Ascending aorta (tissue), 2 donors: ENCODE measurements at regions not wholly inside any gene's neighbourhood (a gene's known extent, or its start where the extent isn't known, plus 50 kb on each side); places are given as distances from the start of the nearest gene placed in this dataset.

Experiments
- DNase-seq, 2 donors: peaks; one replicate each; pipeline ENCODE4 v3.0.0-alpha.2; 2019; ENCODE audit warnings: low spot score in 2 of 2
- H3K27ac ChIP-seq, 2 donors: fragments of 200-600 bp; sonication (generic); one replicate each; pipeline ENCODE4 v1.5.1; 2016 to 2017; ENCODE audit warnings: mild to moderate bottlenecking in 1 of 2
- H3K27me3 ChIP-seq: fragments of 200-600 bp; sonication (generic); one replicate; pipeline ENCODE4 v1.5.1; 2017
- H3K36me3 ChIP-seq, 2 donors: fragments of 200-600 bp; sonication (generic); one replicate each; pipeline ENCODE4 v1.5.1; 2016
- H3K4me1 ChIP-seq, 2 donors: fragments of 200-600 bp; sonication (generic); one replicate each; pipeline ENCODE4 v1.5.1; 2016 to 2017; ENCODE audit warnings: mild to moderate bottlenecking in 1 of 2
- H3K4me3 ChIP-seq, 2 donors: fragments of 200-600 bp; sonication (generic); one replicate each; pipeline ENCODE4 v1.5.1; 2016 to 2017; ENCODE audit warnings: mild to moderate bottlenecking in 1 of 2
- H3K9me3 ChIP-seq, 2 donors: fragments of 200-600 bp; sonication (generic); one replicate each; pipeline ENCODE4 v1.5.1; 2016
- CTCF ChIP-seq, 3 experiments: fragments of 200-600 bp in 2 of 3; fragments of 450-650 bp in 1 of 3; sonication (generic) in 2 of 3; IDR thresholded peaks; one replicate each; pipeline ENCODE4 v1.5.1; 2016 to 2019; ENCODE audit warnings: antibody characterized with exemption in 3 of 3, mild to moderate bottlenecking in 1 of 3, moderate library complexity in 1 of 3
- intact Hi-C: fragments of 100-400 bp; cut with DNase I; formaldehyde crosslinking; loops from one replicate; pipeline ENCODE4 v1.15.1; 2023

GRCh38 chr7:41275255-41275654 is 427.6 kb downstream of the INHBA start:
- intact Hi-C loops, result no loop called here
- H3K4me1 ChIP-seq, result no peaks in the 10 kb centered on the region
- no peak for TF ChIP-seq CTCF (IDR thresholded peaks at IDR 0.05)

DNA sequence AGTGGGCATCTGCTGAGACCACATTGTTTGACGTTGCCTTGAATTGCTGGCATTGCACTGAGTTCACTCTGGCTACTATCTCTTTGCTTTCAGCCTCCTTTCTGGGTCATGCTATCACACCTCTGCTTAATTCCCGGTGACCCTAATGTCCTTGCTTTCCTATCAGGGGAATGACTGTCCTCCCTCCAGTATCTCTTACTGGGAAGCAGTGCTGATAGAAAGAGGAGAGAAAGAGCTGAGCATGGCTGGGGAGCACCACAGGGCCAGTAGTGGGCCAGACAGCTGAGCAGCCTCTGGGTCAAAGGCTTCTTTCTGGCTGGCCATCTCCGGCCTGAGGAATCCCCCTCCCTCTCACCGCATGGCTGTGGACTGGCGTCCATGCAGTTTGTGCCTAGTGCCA is 428.7 kb downstream of the INHBA start:
- no peaks in the 10 kb centered on the region for H3K36me3 ChIP-seq
- intact Hi-C loops, result no loop called here
- H3K4me3 ChIP-seq, result no peak overlapping the region
- H3K4me1 ChIP-seq, result no peaks in the 10 kb centered on the region
- H3K9me3 ChIP-seq, result no peaks in the 10 kb centered on the region
- H3K27me3 ChIP-seq, result no peaks in the 10 kb centered on the region
- no peak for DNase-seq
- no peak overlapping the region for H3K27ac ChIP-seq
- TF ChIP-seq CTCF (IDR thresholded peaks at IDR 0.05), result no peak

More at GRCh38 chr7:41275255-41275654, 427.6 kb downstream of the INHBA start:
- Histone ChIP-seq H3K9me3 (no peaks in the 10 kb centered on the region), H3K27ac (no peak overlapping the region), H3K4me3 (no peak overlapping the region), H3K36me3 (no peaks in the 10 kb centered on the region), H3K27me3 (no peaks in the 10 kb centered on the region)
- DNase-seq, result no peak

GRCh38 chr7:41272664-41273063 is 430.2 kb downstream of the INHBA start:
- no peak overlapping the region for H3K4me3 ChIP-seq
- DNase-seq, result no peak
- H3K9me3 ChIP-seq, result no peaks in the 10 kb centered on the region
- no peaks in the 10 kb centered on the region for H3K4me1 ChIP-seq
- no peak for TF ChIP-seq CTCF (IDR thresholded peaks at IDR 0.05)
- no peaks in the 10 kb centered on the region for H3K27me3 ChIP-seq
- intact Hi-C loops, result no loop called here
- no peak overlapping the region for H3K27ac ChIP-seq
- H3K36me3 ChIP-seq, result no peaks in the 10 kb centered on the region

DNA sequence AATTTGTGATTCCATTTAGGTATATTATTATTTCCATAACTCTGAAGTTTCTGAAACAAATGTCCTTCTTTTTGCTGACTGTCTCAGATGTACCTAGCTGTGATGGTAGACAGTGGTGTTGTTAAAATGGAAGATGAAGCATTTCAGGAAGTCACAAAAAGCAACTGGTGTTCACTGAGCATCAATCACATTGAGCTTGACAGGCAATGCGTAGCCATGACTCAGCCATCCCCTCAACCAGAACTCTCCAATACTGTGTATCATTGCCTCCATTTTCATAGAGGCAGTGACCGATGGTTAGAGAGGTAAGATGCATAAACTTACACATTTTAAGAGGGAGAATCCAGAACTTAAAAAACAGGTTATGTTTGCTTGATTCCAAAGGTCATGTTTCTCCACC is 434.0 kb downstream of the INHBA start:
- intact Hi-C loops, result no loop called here
- Histone ChIP-seq H3K9me3 (no peaks in the 10 kb centered on the region), H3K27me3 (no peaks in the 10 kb centered on the region), H3K27ac (no peak overlapping the region), H3K36me3 (no peaks in the 10 kb centered on the region), H3K4me1 (no peaks in the 10 kb centered on the region), H3K4me3 (no peak overlapping the region)
- no peak for DNase-seq
- no peak for TF ChIP-seq CTCF (IDR thresholded peaks at IDR 0.05)

DNA sequence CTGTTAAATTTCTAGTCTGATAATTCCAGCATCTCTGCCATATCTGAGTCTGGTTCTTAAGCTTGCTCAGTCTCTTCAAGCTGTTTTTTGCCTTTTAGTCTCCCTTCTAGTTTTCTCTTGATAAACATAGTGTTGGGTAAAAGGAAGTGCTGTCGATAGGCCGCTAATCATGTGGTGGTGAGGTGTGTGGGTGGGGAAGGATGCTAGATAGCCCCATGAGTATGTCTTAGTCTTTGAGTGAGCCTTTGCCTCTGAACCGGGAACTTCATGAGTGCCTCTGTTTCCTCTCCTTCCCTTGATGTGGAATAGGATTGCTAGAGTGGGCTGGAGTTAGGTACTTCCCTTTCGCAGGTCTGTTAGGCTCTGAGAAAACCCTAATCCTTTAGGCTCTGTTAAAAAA is 441.8 kb downstream of the INHBA start:
- H3K27ac ChIP-seq, result no peak overlapping the region
- no peak for TF ChIP-seq CTCF (IDR thresholded peaks at IDR 0.05)

DNA sequence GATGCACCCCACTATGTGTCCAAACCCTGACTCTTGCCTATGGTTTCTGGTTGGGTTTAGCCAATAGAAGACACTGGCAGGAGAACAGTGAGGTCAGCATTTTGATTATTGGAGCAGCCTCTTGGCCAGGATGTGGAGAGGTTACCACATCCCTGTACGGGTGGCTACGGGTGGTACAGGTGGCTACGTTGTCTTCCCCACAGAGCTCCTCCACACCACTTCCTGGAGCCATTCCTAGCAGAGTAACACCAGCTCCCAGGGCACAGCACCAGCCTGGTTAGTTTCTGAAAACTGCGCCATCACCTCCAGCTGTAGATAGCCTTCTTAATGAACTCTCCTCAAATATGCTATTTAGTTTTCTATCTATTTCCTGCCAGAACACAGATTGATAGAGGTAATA is 445.2 kb downstream of the INHBA start:
- TF ChIP-seq CTCF (IDR thresholded peaks at IDR 0.05), result no peak
- DNase-seq, result no peak
- intact Hi-C loops, result no loop called here
- H3K36me3 ChIP-seq, result no peaks in the 10 kb centered on the region
- no peaks in the 10 kb centered on the region for H3K4me1 ChIP-seq
- H3K27ac ChIP-seq, result no peak overlapping the region
- no peaks in the 10 kb centered on the region for H3K9me3 ChIP-seq
- H3K4me3 ChIP-seq, result no peak overlapping the region
- no peaks in the 10 kb centered on the region for H3K27me3 ChIP-seq

More for the DNA sequence above, 441.8 kb downstream of the INHBA start:
- Histone ChIP-seq H3K4me1 (no peaks in the 10 kb centered on the region), H3K27me3 (no peaks in the 10 kb centered on the region), H3K9me3 (no peaks in the 10 kb centered on the region), H3K4me3 (no peak overlapping the region), H3K36me3 (no peaks in the 10 kb centered on the region)
- DNase-seq, result no peak
- intact Hi-C loops, result no loop called here
